DND-41 (cell line): ENCODE measurements at regions not wholly inside any gene's neighbourhood (a gene's known extent, or its start where the extent isn't known, plus 50 kb on each side); places are given as distances from the start of the nearest gene placed in this dataset.

Source experiments
- ATAC-seq: fragments of 200-7000 bp; cut with Tn5 transposase; 3 replicates; pipeline ENCODE4 v1.9.1; 2021; ENCODE audit warnings: low read depth; ENCODE audit not compliant: insufficient read depth
- DNase-seq: peaks from one replicate; pipeline ENCODE4 v3.0.0-alpha.2; 2020
- H2AFZ ChIP-seq: 2 replicates; pipeline ENCODE4 v1.6.0; 2012; ENCODE audit warnings: low read depth, low read length
- H3K27ac ChIP-seq: 2 replicates; pipeline ENCODE4 v1.5.1; 2012; ENCODE audit warnings: low read length, inconsistent platforms
- H3K27me3 ChIP-seq: fragments of 200-600 bp; sonication (generic); 2 replicates; pipeline ENCODE4 v1.6.0; 2012; ENCODE audit warnings: low read length, mild to moderate bottlenecking, inconsistent platforms; ENCODE audit not compliant: insufficient read depth, poor library complexity
- H3K36me3 ChIP-seq: 2 replicates; pipeline ENCODE4 v1.5.1; 2012; ENCODE audit warnings: low read length, inconsistent platforms; ENCODE audit not compliant: insufficient read depth
- H3K4me1 ChIP-seq: 2 replicates; pipeline ENCODE4 v1.5.1; 2012; ENCODE audit warnings: mild to moderate bottlenecking, low read length; ENCODE audit not compliant: insufficient read depth
- H3K4me2 ChIP-seq: 2 replicates; pipeline ENCODE4 v1.6.0; 2012; ENCODE audit warnings: mild to moderate bottlenecking, moderate library complexity, low read length, inconsistent platforms; ENCODE audit not compliant: insufficient read depth
- H3K4me3 ChIP-seq, 2 experiments: fragments of 200-600 bp in 1 of 2; shearing (Covaris generic) in 1 of 2; 2 replicates each; pipeline ENCODE4 v1.5.1; 2012 to 2016; ENCODE audit warnings: inconsistent platforms in 2 of 2, low read length in 2 of 2, mild to moderate bottlenecking in 2 of 2, low read depth in 1 of 2, moderate library complexity in 1 of 2
- H3K79me2 ChIP-seq: 2 replicates; pipeline ENCODE4 v1.6.0; 2012; ENCODE audit warnings: low read length, inconsistent platforms; ENCODE audit not compliant: insufficient read depth
- H3K9ac ChIP-seq: 2 replicates; pipeline ENCODE4 v1.6.0; 2012; ENCODE audit warnings: low read depth, mild to moderate bottlenecking, inconsistent platforms, low read length, moderate library complexity
- H3K9me3 ChIP-seq: 2 replicates; pipeline ENCODE4 v1.5.1; 2012; ENCODE audit warnings: low read length, moderate library complexity, mild to moderate bottlenecking, inconsistent platforms; ENCODE audit not compliant: insufficient read depth, severe bottlenecking
- H4K20me1 ChIP-seq: 2 replicates; pipeline ENCODE4 v1.6.0; 2012; ENCODE audit warnings: low read length; ENCODE audit not compliant: insufficient read depth
- EZH2 ChIP-seq: IDR thresholded peaks from 3 replicates; pipeline ENCODE4 v1.6.1; 2012; ENCODE audit warnings: borderline replicate concordance, low read depth, mild to moderate bottlenecking, moderate library complexity, low read length, inconsistent platforms; ENCODE audit not compliant: severe bottlenecking
- TF ChIP-seq, protein P1 (sequence below): IDR thresholded peaks from 2 replicates; pipeline ENCODE4 v1.5.1; 2012; ENCODE audit warnings: borderline replicate concordance, low read length, moderate library complexity, mild to moderate bottlenecking; ENCODE audit not compliant: poor library complexity, severe bottlenecking; ENCODE audit errors: extremely low read depth

DNA sequence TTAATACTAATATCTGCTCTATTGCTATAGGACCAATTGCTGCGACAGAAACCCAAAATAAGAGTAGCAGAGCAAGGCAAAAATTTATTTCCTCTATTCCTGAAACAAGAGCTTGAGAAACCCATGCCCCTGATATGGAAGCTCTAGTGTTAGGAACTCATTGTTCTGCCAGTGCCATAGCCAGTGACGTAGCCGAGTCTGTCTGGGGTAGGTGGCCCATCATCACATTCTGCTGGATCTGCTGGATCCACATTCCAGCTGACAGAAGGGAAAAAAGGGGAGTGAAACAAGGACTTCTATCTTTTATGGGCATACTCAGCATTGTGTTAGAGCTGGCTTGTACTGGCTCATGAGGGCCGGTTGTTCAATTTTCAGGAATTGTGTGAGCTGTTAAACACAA lies 248.9 kb upstream of the MON1B start:
- H2AFZ ChIP-seq = no peak overlapping the region
- peaks cover 7% of the 10 kb centered on the region for H3K27me3 ChIP-seq
- H3K36me3 ChIP-seq = no peaks in the 10 kb centered on the region
- H3K9me3 ChIP-seq = no peaks in the 10 kb centered on the region
- TF ChIP-seq, protein P1, sequence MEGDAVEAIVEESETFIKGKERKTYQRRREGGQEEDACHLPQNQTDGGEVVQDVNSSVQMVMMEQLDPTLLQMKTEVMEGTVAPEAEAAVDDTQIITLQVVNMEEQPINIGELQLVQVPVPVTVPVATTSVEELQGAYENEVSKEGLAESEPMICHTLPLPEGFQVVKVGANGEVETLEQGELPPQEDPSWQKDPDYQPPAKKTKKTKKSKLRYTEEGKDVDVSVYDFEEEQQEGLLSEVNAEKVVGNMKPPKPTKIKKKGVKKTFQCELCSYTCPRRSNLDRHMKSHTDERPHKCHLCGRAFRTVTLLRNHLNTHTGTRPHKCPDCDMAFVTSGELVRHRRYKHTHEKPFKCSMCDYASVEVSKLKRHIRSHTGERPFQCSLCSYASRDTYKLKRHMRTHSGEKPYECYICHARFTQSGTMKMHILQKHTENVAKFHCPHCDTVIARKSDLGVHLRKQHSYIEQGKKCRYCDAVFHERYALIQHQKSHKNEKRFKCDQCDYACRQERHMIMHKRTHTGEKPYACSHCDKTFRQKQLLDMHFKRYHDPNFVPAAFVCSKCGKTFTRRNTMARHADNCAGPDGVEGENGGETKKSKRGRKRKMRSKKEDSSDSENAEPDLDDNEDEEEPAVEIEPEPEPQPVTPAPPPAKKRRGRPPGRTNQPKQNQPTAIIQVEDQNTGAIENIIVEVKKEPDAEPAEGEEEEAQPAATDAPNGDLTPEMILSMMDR = no peak
- no peak for TF ChIP-seq EZH2
- ATAC-seq (no peak), DNase-seq (no peak)
- no peak overlapping the region for H3K9ac ChIP-seq
- no peak overlapping the region for H3K27ac ChIP-seq
- H3K79me2 ChIP-seq = no peaks in the 10 kb centered on the region
- no peak overlapping the region for H3K4me2 ChIP-seq
- H3K4me3 ChIP-seq = no peak overlapping the region
- no peaks in the 10 kb centered on the region for H4K20me1 ChIP-seq
- H3K4me1 ChIP-seq = no peaks in the 10 kb centered on the region

DNA sequence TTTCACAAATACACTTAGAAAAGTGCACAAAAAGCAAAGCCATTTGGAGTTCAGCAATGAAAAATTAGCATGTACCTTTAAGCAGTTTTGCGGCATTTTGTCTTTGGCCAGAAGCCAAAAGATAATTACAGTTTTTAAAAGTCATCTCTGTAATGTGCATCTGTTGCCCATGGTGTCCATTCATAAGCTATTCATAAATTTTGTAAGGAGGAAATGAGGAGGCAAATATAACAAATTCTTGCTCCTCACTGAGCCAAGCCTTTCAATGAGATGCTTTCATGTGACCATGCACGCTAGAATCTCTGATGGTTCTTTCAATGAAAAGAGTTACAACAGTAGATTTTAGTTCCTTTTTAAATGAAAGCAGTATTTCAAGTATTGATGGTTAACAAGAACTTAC lies 247.1 kb upstream of the MON1B start:
- Histone ChIP-seq H3K27ac (no peak overlapping the region), H2AFZ (no peak overlapping the region), H3K4me3 (no peak overlapping the region), H3K27me3 (peaks cover 9% of the 10 kb centered on the region), H3K4me2 (no peak overlapping the region), H4K20me1 (no peaks in the 10 kb centered on the region), H3K36me3 (no peaks in the 10 kb centered on the region), H3K9me3 (no peaks in the 10 kb centered on the region), H3K9ac (no peak overlapping the region), H3K4me1 (no peaks in the 10 kb centered on the region), H3K79me2 (no peaks in the 10 kb centered on the region)
- ATAC-seq (no peak), DNase-seq (no peak)
- TF ChIP-seq, protein P1 = no peak
- TF ChIP-seq EZH2 = no peak

DNA sequence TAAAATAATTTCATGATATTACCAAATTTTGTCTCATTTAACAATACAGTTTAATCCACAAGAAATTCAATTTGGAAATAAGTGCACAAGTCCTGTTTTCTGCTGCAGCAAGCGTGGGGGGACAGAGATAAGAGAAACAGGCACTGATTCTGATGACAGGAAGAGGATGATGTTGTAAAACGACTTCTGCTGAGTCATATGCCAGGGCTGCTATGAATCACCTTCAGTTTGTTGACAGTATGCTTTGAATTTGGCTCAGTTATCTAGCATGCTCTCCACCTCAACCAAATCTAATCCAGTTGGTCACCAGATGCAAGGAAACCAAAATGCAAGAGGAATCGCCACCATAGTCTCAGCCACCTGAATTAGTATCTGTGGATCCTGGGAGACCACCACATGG lies 244.1 kb upstream of the MON1B start:
- Histone ChIP-seq H4K20me1 (no peaks in the 10 kb centered on the region), H3K9me3 (no peaks in the 10 kb centered on the region), H2AFZ (no peak overlapping the region), H3K36me3 (no peaks in the 10 kb centered on the region), H3K4me1 (no peaks in the 10 kb centered on the region), H3K4me2 (no peak overlapping the region), H3K79me2 (no peaks in the 10 kb centered on the region), H3K4me3 (no peak overlapping the region), H3K27ac (no peak overlapping the region), H3K27me3 (peaks cover 4% of the 10 kb centered on the region), H3K9ac (no peak overlapping the region)
- TF ChIP-seq EZH2 = no peak
- TF ChIP-seq, protein P1 = no peak
- no peak for DNase-seq
- no peak for ATAC-seq

DNA sequence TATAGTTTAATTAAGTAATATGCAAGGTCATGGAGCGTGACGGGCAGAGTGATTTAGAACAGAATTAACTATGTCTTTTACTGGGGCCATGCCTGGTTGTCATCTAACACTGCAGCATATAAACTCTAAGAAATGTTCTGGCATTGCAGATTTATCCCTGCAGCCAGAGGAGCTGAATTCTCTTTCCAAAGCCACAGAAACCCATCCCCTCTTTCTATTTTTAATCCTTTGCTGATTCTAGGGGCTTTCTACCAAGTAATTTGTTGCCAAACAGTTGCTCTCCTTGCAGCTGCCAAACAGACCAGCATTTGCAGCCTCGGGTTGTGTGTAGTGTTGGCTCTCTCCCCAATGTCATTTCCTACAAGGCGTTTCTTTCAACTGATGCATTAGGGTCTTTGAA lies 243.2 kb upstream of the MON1B start:
- Histone ChIP-seq H3K79me2 (no peaks in the 10 kb centered on the region), H4K20me1 (no peaks in the 10 kb centered on the region), H2AFZ (no peak overlapping the region), H3K9me3 (no peaks in the 10 kb centered on the region), H3K27ac (no peak overlapping the region), H3K9ac (no peak overlapping the region), H3K4me2 (no peak overlapping the region), H3K36me3 (no peaks in the 10 kb centered on the region), H3K4me1 (no peaks in the 10 kb centered on the region), H3K4me3 (no peak overlapping the region), H3K27me3 (peaks cover 4% of the 10 kb centered on the region)
- ATAC-seq (no peak), DNase-seq (no peak)
- TF ChIP-seq, protein P1 = no peak
- no peak for TF ChIP-seq EZH2
